ENCODE measurements at regions not wholly inside any gene's neighbourhood (a gene's known extent, or its start where the extent isn't known, plus 50 kb on each side); places are given as distances from the start of the nearest gene placed in this dataset.

GRCh38 chr6:80402266-80402665 is 295.8 kb downstream of the BCKDHB start:
- no peaks in the 10 kb centered on the region for H3K4me1 ChIP-seq (ENCODE audit: control insufficient read depth in 2 of 3, insufficient read depth in 2 of 3, low read depth in 1 of 3, low read length in 3 of 3)

More at GRCh38 chr6:80402266-80402665, 295.8 kb downstream of the BCKDHB start:
- Histone ChIP-seq H3K36me3 (ENCODE audit: control insufficient read depth in 2 of 3, insufficient read depth in 3 of 3, low read length in 3 of 3) (no peaks in the 10 kb centered on the region), H3K9me3 (ENCODE audit: control insufficient read depth in 2 of 3, insufficient read depth in 1 of 3, low read length in 3 of 3) (no peaks in the 10 kb centered on the region), H3K27me3 (ENCODE audit: control insufficient read depth, insufficient read depth, low read length) (no peaks in the 10 kb centered on the region), H3K9ac (ENCODE audit: low read length in 3 of 3) (no peak overlapping the region), H3K4me3 (ENCODE audit: low read length in 3 of 3) (no peak overlapping the region), H3K27ac (ENCODE audit: low read depth in 2 of 2, low read length in 2 of 2) (no peak overlapping the region)
- no peak for TF ChIP-seq CTCF (IDR thresholded peaks at IDR 0.05; ENCODE audit: borderline replicate concordance, extremely low read depth, insufficient read depth)
- intact Hi-C loops (cut with DNase I), result no loop called here
- no peak for FAIRE-seq
- no peak for DNase-seq

All from kidney (tissue), 13 donors.